ENCODE measurements at regions not wholly inside any gene's neighbourhood (a gene's known extent, or its start where the extent isn't known, plus 50 kb on each side); places are given as distances from the start of the nearest gene placed in this dataset.
"Not testable (repeated sequence)": the region's sequence is repeated elsewhere in the genome, so short reads cannot be mapped to it uniquely, and the experiment has no call there.

DNA sequence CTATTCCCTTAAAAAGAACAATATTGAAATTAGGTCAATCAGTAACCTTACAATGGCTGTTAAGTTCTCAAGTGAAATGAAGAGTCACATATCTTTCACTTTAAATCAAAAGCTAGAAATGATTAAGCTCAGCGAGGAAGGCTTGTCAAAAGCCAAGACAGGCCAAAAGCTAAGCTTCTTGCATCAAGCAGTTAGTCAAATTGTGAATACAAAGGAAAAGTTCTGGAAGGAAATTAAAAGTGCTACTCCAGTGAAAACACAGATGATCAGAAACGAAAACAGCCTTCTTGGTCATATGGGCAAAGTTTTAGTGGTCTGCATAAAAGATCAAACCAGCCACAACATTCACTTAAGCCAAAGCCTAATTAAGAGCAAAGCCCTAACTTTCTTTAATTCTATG lies 402.6 kb upstream of the ZEB2 start:
- intact Hi-C loops (cut with DNase I): no loop called here
- DNase-seq: no peak

DNA sequence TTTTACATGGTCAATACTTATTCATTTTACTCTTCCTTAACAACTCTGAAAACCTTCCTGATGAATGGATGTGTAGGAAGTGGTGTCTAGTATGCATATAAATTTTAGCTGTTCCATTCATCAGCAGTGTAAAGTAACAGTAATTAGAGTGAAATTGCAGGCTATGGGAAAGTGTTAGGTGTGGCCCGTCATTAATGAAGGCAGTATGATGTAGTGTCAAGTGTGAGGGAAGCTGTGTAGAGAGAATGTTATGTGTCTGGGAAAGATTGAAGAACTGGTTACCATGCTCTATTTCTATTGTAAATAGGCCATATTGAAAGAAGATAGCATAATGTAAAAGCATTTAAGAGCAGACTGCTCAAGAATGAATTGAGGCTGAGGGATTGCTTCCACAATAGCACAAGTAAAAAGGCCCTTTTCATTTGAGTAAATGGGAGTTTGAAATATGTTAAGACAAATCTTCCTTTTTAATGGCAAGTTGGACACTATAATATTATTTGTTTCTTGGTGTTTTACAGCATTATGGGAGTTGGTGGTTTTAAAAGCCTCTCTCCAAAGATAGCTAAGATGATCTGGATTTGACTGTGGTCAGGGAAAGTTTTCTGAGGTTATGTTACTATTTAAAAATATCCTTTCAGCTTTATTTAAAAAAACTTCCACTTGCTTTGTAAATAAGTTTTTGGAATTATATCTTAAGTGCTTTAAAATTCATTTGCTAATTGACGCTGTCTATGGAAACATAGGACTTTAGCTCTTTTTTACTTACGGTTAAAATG lies 401.0 kb upstream of the ZEB2 start:
- intact Hi-C loops (cut with DNase I): no loop called here
- DNase-seq: no peak

DNA sequence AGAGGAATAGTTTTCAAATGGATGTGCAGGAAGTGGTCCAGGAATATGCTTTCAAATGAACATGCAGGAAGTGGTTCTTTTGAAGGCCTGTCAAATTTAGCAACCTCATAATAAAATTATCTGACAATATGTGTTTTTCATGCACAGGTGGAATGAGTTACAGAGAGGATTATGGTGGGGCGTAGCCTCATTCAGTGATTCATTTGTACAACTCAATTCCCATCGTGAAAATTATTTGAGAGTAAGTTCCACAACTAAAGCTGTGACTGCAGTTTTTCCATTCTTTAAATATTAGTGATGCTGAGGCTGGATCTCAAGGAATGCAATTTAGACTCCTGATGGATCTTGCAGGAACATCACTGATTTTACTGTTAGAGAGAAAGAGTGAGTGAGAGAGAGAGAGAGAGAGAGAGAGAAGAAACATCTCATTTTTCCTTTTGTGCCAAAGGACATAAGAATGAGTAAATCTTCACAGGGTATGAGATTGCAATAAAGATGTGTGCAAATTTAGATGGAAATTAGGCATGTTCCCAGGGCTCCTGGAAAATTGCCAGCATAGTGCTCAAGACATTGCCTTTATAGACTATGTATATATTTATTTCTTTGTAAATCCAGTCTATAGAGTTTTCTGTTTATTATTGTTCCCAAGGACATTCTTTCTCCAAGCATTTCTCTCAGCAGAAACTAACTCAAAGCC lies 394.9 kb upstream of the ZEB2 start:
- no peak for DNase-seq
- intact Hi-C loops (cut with DNase I): no loop called here

DNA sequence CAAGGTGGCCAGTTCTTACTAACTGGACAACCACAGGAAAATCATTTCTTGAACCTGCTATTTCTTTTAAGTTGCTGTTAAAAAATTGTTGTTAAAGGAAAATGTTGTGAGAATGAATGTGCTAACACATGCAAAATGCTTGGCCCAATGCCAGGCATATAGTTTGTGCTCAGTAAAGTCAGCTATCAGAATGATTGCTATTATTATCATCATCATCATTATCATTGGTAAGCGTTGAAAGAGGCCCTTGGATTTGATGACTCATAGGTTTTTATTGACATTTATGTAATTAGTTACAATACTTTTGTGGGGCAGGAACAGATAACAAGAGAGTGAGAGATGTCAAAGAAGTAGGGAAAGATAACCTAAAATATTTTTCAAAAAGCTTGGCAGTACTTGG lies 394.2 kb upstream of the ZEB2 start:
- no peak for DNase-seq
- intact Hi-C loops (cut with DNase I): no loop called here

GRCh38 chr2:144912206-144912605 lies 392.3 kb upstream of the ZEB2 start:
- no peak for DNase-seq
- intact Hi-C loops (cut with DNase I): no loop called here

- no peak for DNase-seq
- intact Hi-C loops (cut with DNase I): no loop called here
Measured at GRCh38 chr2:144905956-144906355, 386.0 kb upstream of the ZEB2 start.

DNA sequence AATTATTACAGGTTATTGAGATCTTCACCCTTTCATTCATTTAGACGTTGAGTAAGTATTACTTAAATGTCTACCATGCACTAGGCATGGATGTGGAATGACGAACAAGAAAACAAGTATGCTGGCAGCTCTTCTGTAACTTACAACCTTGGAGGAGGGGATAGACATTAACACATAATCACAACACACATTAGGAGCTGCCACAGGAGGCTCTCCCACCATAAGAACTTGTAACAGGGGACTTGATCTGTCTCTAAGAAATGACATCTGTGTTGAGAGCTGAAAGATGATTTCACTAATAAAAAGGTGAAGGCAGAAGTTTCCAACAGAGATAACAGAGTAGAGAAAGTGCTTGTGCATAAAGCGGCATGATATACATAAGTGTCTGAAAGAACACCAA lies 384.7 kb upstream of the ZEB2 start:
- intact Hi-C loops (cut with DNase I): no loop called here
- no peak for DNase-seq

DNA sequence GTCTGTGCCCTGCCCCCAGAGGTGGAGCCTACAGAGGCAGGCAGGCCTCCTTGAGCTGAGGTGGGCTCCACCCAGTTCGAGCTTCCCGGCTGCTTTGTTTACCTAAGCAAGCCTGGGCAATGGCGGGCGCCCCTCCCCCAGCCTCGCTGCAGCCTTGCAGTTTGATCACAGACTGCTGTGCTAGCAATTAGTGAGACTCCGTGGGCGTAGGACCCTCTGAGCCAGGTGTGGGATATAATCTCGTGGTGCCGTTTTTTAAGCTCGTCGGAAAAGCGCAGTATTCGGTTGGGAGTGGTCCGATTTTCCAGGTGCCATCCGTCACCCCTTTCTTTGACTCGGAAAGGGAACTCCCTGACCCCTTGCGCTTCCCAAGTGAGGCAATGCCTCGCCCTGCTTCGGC lies 383.1 kb upstream of the ZEB2 start:
- DNase-seq; intact Hi-C loops (cut with DNase I): not testable (repeated sequence)

DNA sequence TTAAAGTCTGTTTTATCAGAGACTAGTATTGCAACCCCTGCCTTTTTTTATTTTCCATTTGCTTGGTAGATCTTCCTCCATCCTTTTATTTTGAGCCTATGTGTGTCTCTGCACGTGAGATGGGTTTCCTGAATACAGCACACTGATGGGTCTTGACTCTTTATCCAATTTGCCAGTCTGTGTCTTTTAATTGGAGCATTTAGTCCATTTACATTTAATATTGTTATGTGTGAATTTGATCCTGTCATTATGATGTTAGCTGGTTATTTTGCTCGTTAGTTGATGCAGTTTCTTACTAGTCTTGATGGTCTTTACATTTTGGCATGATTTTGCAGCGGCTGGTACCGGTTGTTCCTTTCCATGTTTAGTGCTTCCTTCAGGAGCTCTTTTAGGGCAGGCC lies 381.5 kb upstream of the ZEB2 start:
- intact Hi-C loops (cut with DNase I); DNase-seq: not testable (repeated sequence)

GRCh38 chr2:144896341-144896740 lies 376.4 kb upstream of the ZEB2 start:
- intact Hi-C loops (cut with DNase I): no loop called here
- DNase-seq: no peak

DNA sequence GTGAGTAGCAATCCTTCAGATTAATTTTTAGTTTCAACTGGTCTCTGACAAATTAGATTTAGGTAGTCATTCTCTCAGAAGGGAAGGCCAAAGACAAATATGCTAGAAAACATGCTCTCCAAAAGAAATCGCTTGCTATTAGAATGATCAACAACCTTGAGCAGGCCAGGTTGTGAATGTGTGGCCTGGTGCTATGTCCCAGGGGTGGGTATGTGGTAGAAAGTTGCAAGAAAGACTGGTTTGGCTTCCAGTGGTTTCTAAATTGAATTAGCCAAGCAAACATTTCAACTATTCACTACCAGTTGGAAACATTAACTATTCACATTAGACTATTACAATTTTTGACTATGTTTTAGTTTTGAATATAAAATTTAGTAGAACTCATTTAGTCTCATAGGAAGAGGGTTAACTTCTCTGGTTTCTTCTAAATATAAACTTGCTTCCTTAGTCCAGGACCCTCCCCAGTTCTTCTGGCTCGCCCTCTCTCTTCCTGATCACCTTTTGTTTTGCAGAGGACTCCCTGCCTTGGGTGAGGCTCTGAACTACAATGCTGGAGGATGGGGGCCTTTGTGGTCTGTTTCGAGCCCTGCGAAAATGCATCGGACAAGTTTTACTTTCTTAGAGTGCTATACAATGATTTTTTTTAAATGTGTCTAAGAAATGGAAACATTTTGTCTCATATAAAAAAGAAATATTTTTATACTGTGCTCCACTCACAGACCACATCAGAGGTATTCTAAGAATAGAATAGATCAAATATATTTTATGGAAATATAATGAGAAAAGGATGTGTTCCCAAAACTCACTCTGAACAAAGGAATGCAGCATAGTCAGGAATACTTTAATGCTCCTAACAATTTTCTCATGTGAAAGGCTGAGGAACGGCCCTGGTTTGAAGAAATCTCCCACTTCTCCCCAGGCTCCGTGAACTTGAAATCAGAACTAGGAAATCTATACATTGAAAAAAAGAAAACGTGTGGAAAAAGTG lies 375.0 kb upstream of the ZEB2 start:
- DNase-seq: no peak
- intact Hi-C loops (cut with DNase I): no loop called here

DNA sequence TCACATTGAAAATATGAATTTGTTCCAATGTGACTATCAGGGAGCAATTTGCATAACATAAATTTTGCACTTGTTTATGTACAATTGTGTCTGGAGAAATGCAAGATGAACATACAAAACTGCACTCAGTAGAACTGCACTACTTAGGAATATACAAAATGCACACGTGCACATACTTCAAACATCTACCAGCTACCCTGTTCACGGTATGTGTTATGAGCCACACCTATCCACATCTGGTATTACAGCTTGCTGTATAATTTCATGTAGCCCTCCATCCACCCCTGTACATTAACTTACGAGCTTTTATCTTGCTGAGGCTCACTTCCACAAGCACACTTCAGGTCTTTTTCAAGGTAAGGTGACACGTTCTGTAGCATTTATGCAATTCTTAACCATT lies 373.5 kb upstream of the ZEB2 start:
- no peak for DNase-seq
- intact Hi-C loops (cut with DNase I): no loop called here

DNA sequence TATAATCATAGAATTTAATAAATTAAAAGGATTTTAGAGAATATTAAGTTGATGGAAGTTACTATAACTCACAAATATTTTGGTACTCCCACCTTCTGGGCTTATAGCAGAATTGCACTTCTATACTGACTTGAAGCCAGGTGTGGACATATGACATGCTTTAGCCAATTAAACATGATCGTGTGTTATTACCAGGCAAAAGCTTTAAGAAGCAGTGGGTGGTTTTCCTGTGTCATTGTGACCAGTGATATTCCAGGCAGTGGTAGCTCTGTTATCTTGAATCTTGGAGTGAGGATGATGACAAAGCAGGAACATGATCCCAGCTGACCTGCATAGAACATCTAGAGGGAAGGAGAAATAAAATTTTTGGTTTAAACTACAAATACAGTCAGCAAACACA lies 370.9 kb upstream of the ZEB2 start:
- DNase-seq: no peak
- intact Hi-C loops (cut with DNase I): no loop called here

DNA sequence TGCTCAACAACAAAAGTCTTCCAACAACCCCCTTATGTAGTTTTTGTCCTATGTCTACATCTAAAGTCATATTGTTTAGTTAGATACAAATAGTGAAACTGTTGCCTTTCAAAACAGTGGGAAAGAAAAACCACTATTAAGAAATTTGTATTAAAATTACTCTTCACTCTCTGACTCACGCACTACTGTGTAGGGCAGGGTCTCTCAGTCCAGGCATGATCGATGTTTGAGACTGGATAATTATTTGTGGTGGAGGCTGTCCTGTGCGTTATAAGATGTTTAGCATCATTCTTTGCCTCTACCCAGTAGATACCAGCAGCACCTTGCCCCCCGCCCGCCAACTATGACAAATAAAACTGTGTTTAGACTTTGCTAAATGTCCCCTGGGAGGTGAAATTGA lies 369.4 kb upstream of the ZEB2 start:
- intact Hi-C loops (cut with DNase I): no loop called here
- DNase-seq: no peak

DNA sequence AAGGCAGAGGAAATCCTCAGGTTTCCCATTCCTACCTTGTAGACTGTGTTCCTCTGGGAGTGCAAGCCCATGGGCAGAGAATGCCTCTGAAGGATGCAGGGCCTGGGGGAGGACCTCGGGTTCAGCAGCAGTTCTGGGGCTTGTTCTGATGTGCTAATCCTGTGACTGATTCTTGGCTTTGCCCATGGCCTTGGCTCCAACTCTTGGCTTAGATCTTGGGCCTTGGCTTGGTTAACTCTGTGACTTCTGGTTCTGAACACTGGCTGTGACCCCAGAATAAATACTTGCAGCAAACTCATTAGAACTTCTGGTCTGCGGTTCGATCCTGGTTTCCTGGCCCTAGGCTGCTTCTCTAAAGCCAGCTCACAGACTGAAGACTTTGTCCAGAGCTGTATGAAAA lies 366.9 kb upstream of the ZEB2 start:
- DNase-seq: peak in 24 of 42 donors; percentile 2 to 60 (median 21)
- intact Hi-C loops (cut with DNase I): no loop called here

DNA sequence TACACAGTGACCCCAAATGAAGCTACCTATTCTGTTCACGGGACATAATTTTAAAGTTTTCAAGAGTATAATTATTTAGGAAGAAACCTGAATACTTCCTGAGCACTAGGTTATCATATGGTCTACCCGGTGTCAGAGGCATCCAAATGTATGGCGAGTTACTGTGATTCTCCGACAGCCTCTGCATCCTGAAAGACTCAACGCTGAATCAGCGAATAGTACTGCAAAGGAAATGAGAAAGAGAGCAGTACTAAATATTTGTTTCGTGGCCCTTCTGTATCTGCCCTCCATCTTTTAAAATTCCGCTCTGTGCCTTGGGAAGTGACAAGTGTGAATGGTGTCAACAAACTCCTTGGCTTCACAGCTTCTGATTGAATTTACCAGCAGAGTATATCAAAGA lies 358.0 kb upstream of the ZEB2 start:
- intact Hi-C loops (cut with DNase I): no loop called here
- DNase-seq: no peak

DNA sequence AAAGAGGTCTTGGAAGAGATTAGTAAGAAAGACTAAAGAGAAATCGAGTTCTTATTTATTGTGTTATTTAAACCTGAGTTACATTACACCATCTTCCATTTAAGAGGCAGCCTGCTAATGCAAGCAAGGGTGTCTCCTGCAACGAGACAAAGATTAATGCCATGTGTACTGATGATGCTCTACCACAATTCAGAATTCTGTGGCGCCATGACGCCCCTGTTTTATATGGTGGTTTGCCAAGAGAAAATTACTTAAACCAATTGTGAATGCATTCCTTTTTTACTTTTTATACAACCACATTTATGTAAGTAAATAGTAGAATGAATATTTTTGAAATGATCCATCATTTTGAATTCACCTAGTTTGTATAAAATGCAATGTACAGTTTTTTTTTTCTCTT lies 356.1 kb upstream of the ZEB2 start:
- intact Hi-C loops (cut with DNase I): no loop called here
- no peak for DNase-seq

- DNase-seq: no peak
- intact Hi-C loops (cut with DNase I): no loop called here
Measured at GRCh38 chr2:144875290-144875969, 355.5 kb upstream of the ZEB2 start.

DNA sequence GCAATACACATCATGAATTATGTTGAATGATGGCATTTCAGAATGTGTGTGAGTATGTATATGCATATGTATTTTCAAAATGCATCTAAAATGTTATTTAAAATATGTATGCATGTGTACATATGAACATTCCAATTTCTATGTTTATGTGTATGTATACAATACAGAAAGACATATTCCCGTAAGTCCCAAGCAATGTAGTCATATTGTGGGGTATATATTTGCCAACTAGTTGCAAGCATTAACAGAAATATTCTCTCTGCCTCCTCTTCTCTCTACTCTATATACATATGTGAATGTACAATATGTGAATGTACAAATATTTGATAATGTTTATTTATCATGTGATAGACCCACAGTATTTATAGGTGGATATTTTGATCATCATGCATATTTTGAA lies 345.8 kb upstream of the ZEB2 start:
- no peak for DNase-seq
- intact Hi-C loops (cut with DNase I): no loop called here

Data from head of caudate nucleus (tissue), 42 donors.